ENCODE measurements at regions not wholly inside any gene's neighbourhood (a gene's known extent, or its start where the extent isn't known, plus 50 kb on each side); places are given as distances from the start of the nearest gene placed in this dataset.

GRCh38 chr5:92761585-92761984 lies 819.4 kb downstream of the NR2F1-AS1 start:
- Histone ChIP-seq H3K27me3 (replicated peaks in 1 of 4; ENCODE audit: control extremely low read depth in 1 of 4, control insufficient read depth in 3 of 4, insufficient read depth in 4 of 4, low read length in 3 of 4) (no peaks in the 10 kb centered on the region), H3K4me3 (ENCODE audit: control extremely low read depth in 1 of 5, extremely low read depth in 1 of 5, insufficient read depth in 1 of 5, low read depth in 2 of 5, low read length in 4 of 5) (no peak overlapping the region), H3K4me2 (replicated peaks; ENCODE audit: low read depth, low read length, poor library complexity, severe bottlenecking) (no peak overlapping the region), H4K20me1 (ENCODE audit: control insufficient read depth, insufficient read depth, low read length, poor library complexity, severe bottlenecking) (no peaks in the 10 kb centered on the region), H2AFZ (ENCODE audit: insufficient read depth, low read depth, low read length, poor library complexity, severe bottlenecking) (no peak overlapping the region), H3K79me2 (ENCODE audit: control insufficient read depth, insufficient read depth, low read length) (no peaks in the 10 kb centered on the region), H3K9ac (ENCODE audit: low read length) (no peak overlapping the region), H3K4me1 (ENCODE audit: control insufficient read depth in 2 of 2, insufficient read depth in 2 of 2, low read length in 2 of 2) (no peaks in the 10 kb centered on the region), H3K36me3 (replicated peaks in 1 of 2; ENCODE audit: control extremely low read depth in 1 of 2, control insufficient read depth in 1 of 2, extremely low read depth in 1 of 2, insufficient read depth in 2 of 2, low read length in 1 of 2) (no peaks in the 10 kb centered on the region), H3K27ac (ENCODE audit: low read length in 2 of 2) (no peak overlapping the region), H3K9me3 (ENCODE audit: control extremely low read depth in 1 of 3, control insufficient read depth in 2 of 3, insufficient read depth in 1 of 3, low read length in 2 of 3) (no peaks in the 10 kb centered on the region)
- intact Hi-C loops (cut with micrococcal nuclease) = no loop called here
- no peaks in the 10 kb centered on the region for H3K9me3 Mint-ChIP-seq (ENCODE audit: insufficient read depth)
- DNase-seq (no peak), ATAC-seq (ENCODE audit: low read depth) (no peak)
- no peak overlapping the region for H3K4me3 Mint-ChIP-seq
- WGBS (ENCODE audit: insufficient coverage) = 86% methylated on average over 1 of the region's 2 CpGs
- no peak overlapping the region for H3K27ac Mint-ChIP-seq
- H3K27me3 Mint-ChIP-seq = no peaks in the 10 kb centered on the region
- H3K4me1 Mint-ChIP-seq = no peaks in the 10 kb centered on the region
- POLR2A ChIA-PET = no interaction called here
- CTCF ChIA-PET = no interaction called here
- no peak for TF ChIP-seq CTCF (IDR thresholded peaks at IDR 0.05)
- no peak for TF ChIP-seq EZH2 (IDR thresholded peaks at IDR 0.05; ENCODE audit: borderline replicate concordance, insufficient read depth, low read depth, low read length, poor library complexity, severe bottlenecking)

- ChIA-PET CTCF (no interaction called here), POLR2A (no interaction called here)
- Mint-ChIP-seq H3K4me1 (no peaks in the 10 kb centered on the region), H3K27ac (no peak overlapping the region), H3K9me3 (ENCODE audit: insufficient read depth) (no peaks in the 10 kb centered on the region), H3K4me3 (no peak overlapping the region), H3K27me3 (no peaks in the 10 kb centered on the region)
- no peaks in the 10 kb centered on the region for H4K20me1 ChIP-seq (ENCODE audit: control insufficient read depth, insufficient read depth, low read length, poor library complexity, severe bottlenecking)
- no peaks in the 10 kb centered on the region for H3K4me1 ChIP-seq (ENCODE audit: control insufficient read depth in 2 of 2, insufficient read depth in 2 of 2, low read length in 2 of 2)
- no CpG with 5 or more reads among the region's 2 CpGs for WGBS (ENCODE audit: insufficient coverage)
- no peak overlapping the region for H3K9ac ChIP-seq (ENCODE audit: low read length)
- no peaks in the 10 kb centered on the region for H3K9me3 ChIP-seq (ENCODE audit: control extremely low read depth in 1 of 3, control insufficient read depth in 2 of 3, insufficient read depth in 1 of 3, low read length in 2 of 3)
- no peak overlapping the region for H3K4me2 ChIP-seq (replicated peaks; ENCODE audit: low read depth, low read length, poor library complexity, severe bottlenecking)
- H3K36me3 ChIP-seq (replicated peaks in 1 of 2; ENCODE audit: control extremely low read depth in 1 of 2, control insufficient read depth in 1 of 2, extremely low read depth in 1 of 2, insufficient read depth in 2 of 2, low read length in 1 of 2) = no peaks in the 10 kb centered on the region
- ATAC-seq (ENCODE audit: low read depth) (no peak), DNase-seq (no peak)
- no peak for TF ChIP-seq CTCF (IDR thresholded peaks at IDR 0.05)
- no peak for TF ChIP-seq EZH2 (IDR thresholded peaks at IDR 0.05; ENCODE audit: borderline replicate concordance, insufficient read depth, low read depth, low read length, poor library complexity, severe bottlenecking)
- H3K27me3 ChIP-seq (replicated peaks in 1 of 4; ENCODE audit: control extremely low read depth in 1 of 4, control insufficient read depth in 3 of 4, insufficient read depth in 4 of 4, low read length in 3 of 4) = no peaks in the 10 kb centered on the region
- intact Hi-C loops (cut with micrococcal nuclease) = no loop called here
- no peak overlapping the region for H3K27ac ChIP-seq (ENCODE audit: low read length in 2 of 2)
- H3K79me2 ChIP-seq (ENCODE audit: control insufficient read depth, insufficient read depth, low read length) = no peaks in the 10 kb centered on the region
- no peak overlapping the region for H2AFZ ChIP-seq (ENCODE audit: insufficient read depth, low read depth, low read length, poor library complexity, severe bottlenecking)
- H3K4me3 ChIP-seq (ENCODE audit: control extremely low read depth in 1 of 5, extremely low read depth in 1 of 5, insufficient read depth in 1 of 5, low read depth in 2 of 5, low read length in 4 of 5) = no peak overlapping the region
These were observed 820.5 kb downstream of the NR2F1-AS1 start for GRCh38 chr5:92760550-92760949.

Measured in B cell (primary cell).